ENCODE measurements at regions not wholly inside any gene's neighbourhood (a gene's known extent, or its start where the extent isn't known, plus 50 kb on each side); places are given as distances from the start of the nearest gene placed in this dataset.
"Not testable (repeated sequence)": the region's sequence is repeated elsewhere in the genome, so short reads cannot be mapped to it uniquely, and the experiment has no call there.

DNA sequence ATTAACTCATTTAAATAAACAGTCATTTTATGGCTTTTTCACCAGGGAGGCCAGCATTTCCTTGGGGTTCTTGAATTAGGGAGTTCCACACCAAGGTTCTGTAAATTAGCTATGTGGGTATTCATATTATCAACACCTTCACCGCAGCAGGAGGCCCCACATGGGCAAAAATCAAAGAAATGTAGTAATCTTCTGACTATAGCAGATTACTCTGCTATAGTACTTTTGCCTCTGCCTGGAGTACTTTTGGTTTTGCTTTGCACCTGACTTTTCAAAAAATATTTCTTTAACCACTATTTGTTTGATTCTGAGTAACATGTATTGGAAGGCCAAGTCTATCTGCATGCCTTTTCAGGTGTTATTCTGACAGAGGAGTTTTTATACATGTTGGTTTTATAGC lies 728.1 kb downstream of the TTLL7 start:
- H3K9me3 ChIP-seq (replicated peaks in 1 of 2; ENCODE audit: control insufficient read depth in 2 of 2, insufficient read depth in 1 of 2, low read depth in 1 of 2, low read length in 2 of 2); H2BK120ac ChIP-seq (ENCODE audit: low read depth, low read length); H3K79me1 ChIP-seq (ENCODE audit: low read depth, low read length); H3K23ac ChIP-seq (ENCODE audit: low read depth, low read length, poor library complexity); H3K4me2 ChIP-seq (ENCODE audit: insufficient read depth, low read length, poor library complexity, severe bottlenecking); H3K4ac ChIP-seq (ENCODE audit: low read length); H3K27ac ChIP-seq (replicated peaks; ENCODE audit: low read length); H3K4me1 ChIP-seq (ENCODE audit: control insufficient read depth in 2 of 2, insufficient read depth in 1 of 2, low read depth in 1 of 2, low read length in 2 of 2); H2BK12ac ChIP-seq (ENCODE audit: low read length); H2BK5ac ChIP-seq (ENCODE audit: low read length); H2AK5ac ChIP-seq (ENCODE audit: low read depth, low read length); H3K36me3 ChIP-seq (replicated peaks in 1 of 2; ENCODE audit: control insufficient read depth in 2 of 2, insufficient read depth in 2 of 2, low read length in 2 of 2); H4K8ac ChIP-seq (ENCODE audit: low read depth, low read length); DNase-seq (ENCODE audit: low spot score); H3K18ac ChIP-seq (ENCODE audit: low read length); H3K14ac ChIP-seq (ENCODE audit: low read length); H3K4me3 ChIP-seq (ENCODE audit: low read length in 2 of 2); H4K91ac ChIP-seq (ENCODE audit: low read depth, low read length, poor library complexity); H3K9ac ChIP-seq (ENCODE audit: low read depth, low read length, poor library complexity); H2AFZ ChIP-seq (ENCODE audit: low read length); H3K27me3 ChIP-seq (ENCODE audit: control insufficient read depth in 3 of 3, insufficient read depth in 3 of 3, low read depth in 1 of 3, low read length in 3 of 3); H2BK15ac ChIP-seq (ENCODE audit: low read length): not testable (repeated sequence)
- no CpG with 5 or more reads among the region's 1 CpG for WGBS, 2 donors (ENCODE audit: extremely low coverage in 2 of 2, insufficient read length in 2 of 2, insufficient replicate concordance in 1 of 2)

DNA sequence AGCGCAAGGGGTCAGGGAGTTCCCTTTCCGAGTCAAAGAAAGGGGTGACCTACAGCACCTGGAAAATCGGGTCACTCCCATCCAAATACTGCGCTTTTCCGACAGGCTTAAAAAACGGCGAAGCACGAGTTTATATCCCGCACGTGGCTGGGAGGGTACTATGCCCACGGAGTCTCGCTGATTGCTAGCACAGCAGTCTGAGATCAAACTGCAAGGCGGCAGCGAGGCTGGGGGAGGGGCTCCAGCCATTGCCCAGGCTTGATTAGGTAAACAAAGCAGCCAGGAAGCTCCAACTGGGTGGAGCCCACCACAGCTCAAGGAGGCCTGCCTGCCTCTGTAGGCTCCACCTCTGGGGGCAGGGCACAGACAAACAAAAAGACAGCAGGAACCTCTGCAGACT lies 735.1 kb downstream of the TTLL7 start:
- not testable (repeated sequence) for H3K4me1 ChIP-seq (ENCODE audit: control insufficient read depth in 2 of 2, insufficient read depth in 1 of 2, low read depth in 1 of 2, low read length in 2 of 2); H4K8ac ChIP-seq (ENCODE audit: low read depth, low read length); H3K4me3 ChIP-seq (ENCODE audit: low read length in 2 of 2)

DNA sequence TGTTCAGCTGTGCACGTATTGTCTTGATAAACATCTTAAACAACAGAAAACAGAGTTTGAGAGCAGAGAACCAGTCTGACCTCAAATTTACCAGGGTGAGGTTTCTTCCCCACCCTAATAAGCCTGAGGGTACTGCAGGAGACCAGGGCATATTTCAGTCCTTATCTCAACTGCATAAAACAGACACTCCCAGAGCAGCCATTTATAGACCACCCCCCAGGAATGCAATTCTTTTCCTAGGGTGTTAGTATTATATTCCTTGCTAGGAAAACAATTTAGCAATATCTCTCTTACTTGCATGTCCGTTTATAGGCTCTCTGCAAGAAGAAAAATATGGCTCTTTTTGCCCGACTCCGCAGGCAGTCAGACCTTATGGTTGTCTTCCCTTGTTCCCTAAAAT lies 747.2 kb downstream of the TTLL7 start:
- H2BK15ac ChIP-seq (ENCODE audit: low read length); H3K36me3 ChIP-seq (replicated peaks in 1 of 2; ENCODE audit: control insufficient read depth in 2 of 2, insufficient read depth in 2 of 2, low read length in 2 of 2); H3K4me3 ChIP-seq (ENCODE audit: low read length in 2 of 2); H3K27me3 ChIP-seq (ENCODE audit: control insufficient read depth in 3 of 3, insufficient read depth in 3 of 3, low read depth in 1 of 3, low read length in 3 of 3); H2BK120ac ChIP-seq (ENCODE audit: low read depth, low read length); H3K23ac ChIP-seq (ENCODE audit: low read depth, low read length, poor library complexity); H2BK5ac ChIP-seq (ENCODE audit: low read length); H4K91ac ChIP-seq (ENCODE audit: low read depth, low read length, poor library complexity); H3K9ac ChIP-seq (ENCODE audit: low read depth, low read length, poor library complexity); H3K27ac ChIP-seq (replicated peaks; ENCODE audit: low read length); H3K9me3 ChIP-seq (replicated peaks in 1 of 2; ENCODE audit: control insufficient read depth in 2 of 2, insufficient read depth in 1 of 2, low read depth in 1 of 2, low read length in 2 of 2); H3K4ac ChIP-seq (ENCODE audit: low read length); H4K8ac ChIP-seq (ENCODE audit: low read depth, low read length); H3K79me1 ChIP-seq (ENCODE audit: low read depth, low read length); H3K4me2 ChIP-seq (ENCODE audit: insufficient read depth, low read length, poor library complexity, severe bottlenecking); H3K14ac ChIP-seq (ENCODE audit: low read length); H2AFZ ChIP-seq (ENCODE audit: low read length); H3K18ac ChIP-seq (ENCODE audit: low read length); H3K4me1 ChIP-seq (ENCODE audit: control insufficient read depth in 2 of 2, insufficient read depth in 1 of 2, low read depth in 1 of 2, low read length in 2 of 2); H2AK5ac ChIP-seq (ENCODE audit: low read depth, low read length); H2BK12ac ChIP-seq (ENCODE audit: low read length): not testable (repeated sequence)
- DNase-seq (ENCODE audit: low spot score): peak; percentile 2
- WGBS, 2 donors (ENCODE audit: extremely low coverage in 2 of 2, insufficient read length in 2 of 2, insufficient replicate concordance in 1 of 2): no CpG with 5 or more reads among the region's 4 CpGs

More for the DNA sequence above, 735.1 kb downstream of the TTLL7 start:
- not testable (repeated sequence) for H3K36me3 ChIP-seq (replicated peaks in 1 of 2; ENCODE audit: control insufficient read depth in 2 of 2, insufficient read depth in 2 of 2, low read length in 2 of 2); H2BK5ac ChIP-seq (ENCODE audit: low read length); DNase-seq (ENCODE audit: low spot score); H3K4ac ChIP-seq (ENCODE audit: low read length); H2AK5ac ChIP-seq (ENCODE audit: low read depth, low read length); H2BK120ac ChIP-seq (ENCODE audit: low read depth, low read length); H3K18ac ChIP-seq (ENCODE audit: low read length); H3K27me3 ChIP-seq (ENCODE audit: control insufficient read depth in 3 of 3, insufficient read depth in 3 of 3, low read depth in 1 of 3, low read length in 3 of 3); H2BK12ac ChIP-seq (ENCODE audit: low read length); H3K4me2 ChIP-seq (ENCODE audit: insufficient read depth, low read length, poor library complexity, severe bottlenecking); H2AFZ ChIP-seq (ENCODE audit: low read length); H4K91ac ChIP-seq (ENCODE audit: low read depth, low read length, poor library complexity); H3K9me3 ChIP-seq (replicated peaks in 1 of 2; ENCODE audit: control insufficient read depth in 2 of 2, insufficient read depth in 1 of 2, low read depth in 1 of 2, low read length in 2 of 2); H3K79me1 ChIP-seq (ENCODE audit: low read depth, low read length); H3K9ac ChIP-seq (ENCODE audit: low read depth, low read length, poor library complexity); H3K23ac ChIP-seq (ENCODE audit: low read depth, low read length, poor library complexity); H2BK15ac ChIP-seq (ENCODE audit: low read length); H3K27ac ChIP-seq (replicated peaks; ENCODE audit: low read length); H3K14ac ChIP-seq (ENCODE audit: low read length)
- WGBS, 2 donors (ENCODE audit: extremely low coverage in 2 of 2, insufficient read length in 2 of 2, insufficient replicate concordance in 1 of 2): no CpG with 5 or more reads among the region's 14 CpGs

DNA sequence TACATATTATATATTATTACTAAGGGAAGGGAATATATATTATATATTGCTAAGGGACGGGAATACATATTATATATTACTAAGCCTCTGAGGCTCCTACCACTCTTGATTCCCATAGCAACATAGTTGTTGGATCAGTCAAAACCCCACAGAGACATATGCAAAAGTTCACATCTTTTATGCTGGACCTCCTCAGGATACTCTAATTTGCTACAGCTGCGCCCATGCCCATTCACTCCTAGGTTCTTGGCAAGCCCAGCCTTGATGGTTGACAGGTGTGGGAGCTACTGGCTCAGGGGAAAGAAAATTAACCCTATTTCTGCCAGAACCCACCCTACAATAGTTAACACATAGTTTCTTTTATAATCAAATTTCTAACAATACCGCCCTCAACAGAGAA lies 752.2 kb downstream of the TTLL7 start:
- H2BK5ac ChIP-seq (ENCODE audit: low read length); H3K23ac ChIP-seq (ENCODE audit: low read depth, low read length, poor library complexity); H3K9ac ChIP-seq (ENCODE audit: low read depth, low read length, poor library complexity); H3K4me1 ChIP-seq (ENCODE audit: control insufficient read depth in 2 of 2, insufficient read depth in 1 of 2, low read depth in 1 of 2, low read length in 2 of 2); H3K4ac ChIP-seq (ENCODE audit: low read length); H3K18ac ChIP-seq (ENCODE audit: low read length); H2BK120ac ChIP-seq (ENCODE audit: low read depth, low read length); H3K36me3 ChIP-seq (replicated peaks in 1 of 2; ENCODE audit: control insufficient read depth in 2 of 2, insufficient read depth in 2 of 2, low read length in 2 of 2); DNase-seq (ENCODE audit: low spot score); H3K27me3 ChIP-seq (ENCODE audit: control insufficient read depth in 3 of 3, insufficient read depth in 3 of 3, low read depth in 1 of 3, low read length in 3 of 3); H4K91ac ChIP-seq (ENCODE audit: low read depth, low read length, poor library complexity); H2BK15ac ChIP-seq (ENCODE audit: low read length); H2AK5ac ChIP-seq (ENCODE audit: low read depth, low read length); H3K4me2 ChIP-seq (ENCODE audit: insufficient read depth, low read length, poor library complexity, severe bottlenecking); H2BK12ac ChIP-seq (ENCODE audit: low read length); H3K4me3 ChIP-seq (ENCODE audit: low read length in 2 of 2); H3K79me1 ChIP-seq (ENCODE audit: low read depth, low read length); H3K27ac ChIP-seq (replicated peaks; ENCODE audit: low read length); H4K8ac ChIP-seq (ENCODE audit: low read depth, low read length); H2AFZ ChIP-seq (ENCODE audit: low read length); H3K9me3 ChIP-seq (replicated peaks in 1 of 2; ENCODE audit: control insufficient read depth in 2 of 2, insufficient read depth in 1 of 2, low read depth in 1 of 2, low read length in 2 of 2); H3K14ac ChIP-seq (ENCODE audit: low read length): not testable (repeated sequence)
- WGBS, 2 donors (ENCODE audit: extremely low coverage in 2 of 2, insufficient read length in 2 of 2, insufficient replicate concordance in 1 of 2): no CpG with 5 or more reads among the region's 3 CpGs
